OCI-LY3 (cell line): ENCODE measurements at regions not wholly inside any gene's neighbourhood (a gene's known extent, or its start where the extent isn't known, plus 50 kb on each side); places are given as distances from the start of the nearest gene placed in this dataset.

Experiments used
- H2AFZ ChIP-seq: fragments of 200-600, 300-600 bp; shearing (Covaris generic); 2 replicates; pipeline ENCODE4 v1.6.0; 2014; ENCODE audit warnings: antibody characterized with exemption, low read depth, low read length
- H3K27ac ChIP-seq: fragments of 200-600, 300-600 bp; sonication (generic); 2 replicates; pipeline ENCODE4 v1.5.1; 2014; ENCODE audit warnings: mild to moderate bottlenecking, low read length, moderate library complexity, mixed read lengths
- H3K27me3 ChIP-seq: fragments of 200-600, 300-600 bp; sonication (generic); 2 replicates; pipeline ENCODE4 v1.6.1; 2014; ENCODE audit warnings: low read depth, low read length, mixed read lengths
- H3K36me3 ChIP-seq: fragments of 200-600, 300-600 bp; sonication (generic); replicated peaks from 2 replicates; pipeline ENCODE3; 2014; ENCODE audit warnings: low read depth, low read length, mixed read lengths
- H3K4me1 ChIP-seq: fragments of 300-600, 200-600 bp; sonication (generic); 2 replicates; pipeline ENCODE4 v1.6.1; 2014; ENCODE audit warnings: low read length, mixed read lengths
- H3K4me2 ChIP-seq: fragments of 200-600, 300-600 bp; sonication (generic); 2 replicates; pipeline ENCODE4 v1.6.1; 2014; ENCODE audit warnings: low read length, mixed read lengths
- H3K4me3 ChIP-seq: fragments of 300-600, 200-600 bp; sonication (generic); 2 replicates; pipeline ENCODE4 v1.5.1; 2014; ENCODE audit warnings: antibody characterized with exemption, mild to moderate bottlenecking, low read length, moderate library complexity
- H3K79me2 ChIP-seq: fragments of 300-600, 200-600 bp; shearing (Covaris generic); 2 replicates; pipeline ENCODE4 v1.6.1; 2014; ENCODE audit warnings: mild to moderate bottlenecking, low read length, mixed read lengths
- H3K9ac ChIP-seq: fragments of 300-600, 200-600 bp; shearing (Covaris generic); 2 replicates; pipeline ENCODE4 v1.6.0; 2014; ENCODE audit warnings: mild to moderate bottlenecking, low read length, moderate library complexity
- H3K9me3 ChIP-seq: fragments of 200-600, 300-600 bp; shearing (Covaris generic); 2 replicates; pipeline ENCODE4 v1.6.1; 2014; ENCODE audit warnings: low read length, mixed read lengths; ENCODE audit not compliant: insufficient read depth
- H4K20me1 ChIP-seq: fragments of 200-600, 300-600 bp; sonication (generic); 2 replicates; pipeline ENCODE4 v1.6.1; 2016; ENCODE audit warnings: low read length, mixed read lengths; ENCODE audit not compliant: insufficient read depth
- CTCF ChIP-seq: fragments of 200-600, 300-600 bp; sonication (generic); IDR thresholded peaks from 2 replicates; pipeline ENCODE4 v1.5.1; 2014; ENCODE audit warnings: antibody characterized with exemption, low read length, low read depth
- EZH2phosphoT487 ChIP-seq: fragments of 200-600 bp; shearing (Covaris generic); IDR thresholded peaks from 2 replicates; pipeline ENCODE4 v1.6.1; 2018; ENCODE audit warnings: antibody characterized with exemption, mixed run types, low read depth

GRCh38 chr3:144054766-144055165 is 83.1 kb downstream of the DIPK2A start:
- peaks cover 45% of the 10 kb centered on the region for H3K4me1 ChIP-seq
- H3K4me2 ChIP-seq, result no peak overlapping the region
- H3K36me3 ChIP-seq, result no peaks in the 10 kb centered on the region
- no peak overlapping the region for H3K4me3 ChIP-seq
- no peaks in the 10 kb centered on the region; the same call in 1 of the 2 replicates for H3K79me2 ChIP-seq
- H3K9me3 ChIP-seq, result no peaks in the 10 kb centered on the region
- H3K27ac ChIP-seq, result no peak overlapping the region
- H3K27me3 ChIP-seq, result no peaks in the 10 kb centered on the region
- no peak for TF ChIP-seq EZH2phosphoT487
- TF ChIP-seq CTCF, result no peak
- H3K9ac ChIP-seq, result no peak overlapping the region
- no peak overlapping the region for H2AFZ ChIP-seq
- no peaks in the 10 kb centered on the region for H4K20me1 ChIP-seq

- H3K27ac ChIP-seq, result no peak overlapping the region
- no peak overlapping the region for H2AFZ ChIP-seq
- H3K27me3 ChIP-seq, result no peaks in the 10 kb centered on the region
- H4K20me1 ChIP-seq, result no peaks in the 10 kb centered on the region
- H3K4me1 ChIP-seq, result peaks cover 51% of the 10 kb centered on the region
- no peaks in the 10 kb centered on the region for H3K9me3 ChIP-seq
- no peak overlapping the region for H3K4me3 ChIP-seq
- peak overlapping the region; percentile 34 for H3K4me2 ChIP-seq
- H3K9ac ChIP-seq, result no peak overlapping the region
- no peak for TF ChIP-seq EZH2phosphoT487
- no peak for TF ChIP-seq CTCF
- peaks cover 2% of the 10 kb centered on the region; the same call in 1 of the 2 replicates for H3K79me2 ChIP-seq
- H3K36me3 ChIP-seq, result no peaks in the 10 kb centered on the region
These were observed 84.0 kb downstream of the DIPK2A start for GRCh38 chr3:144055604-144056003.

- Histone ChIP-seq H3K79me2 (peaks cover 2% of the 10 kb centered on the region; the same call in 1 of the 2 replicates), H3K27me3 (no peaks in the 10 kb centered on the region), H3K9ac (peak overlapping the region; percentile 11; the same call in 1 of the 2 replicates), H3K36me3 (no peaks in the 10 kb centered on the region), H3K4me1 (peaks cover 51% of the 10 kb centered on the region), H3K27ac (peak overlapping the region; percentile 43), H2AFZ (no peak overlapping the region), H3K4me3 (peak overlapping the region; percentile 17), H3K9me3 (no peaks in the 10 kb centered on the region), H3K4me2 (peak overlapping the region; percentile 50), H4K20me1 (no peaks in the 10 kb centered on the region)
- no peak for TF ChIP-seq EZH2phosphoT487
- no peak for TF ChIP-seq CTCF
These were observed 87.1 kb downstream of the DIPK2A start for GRCh38 chr3:144058713-144059112.

DNA sequence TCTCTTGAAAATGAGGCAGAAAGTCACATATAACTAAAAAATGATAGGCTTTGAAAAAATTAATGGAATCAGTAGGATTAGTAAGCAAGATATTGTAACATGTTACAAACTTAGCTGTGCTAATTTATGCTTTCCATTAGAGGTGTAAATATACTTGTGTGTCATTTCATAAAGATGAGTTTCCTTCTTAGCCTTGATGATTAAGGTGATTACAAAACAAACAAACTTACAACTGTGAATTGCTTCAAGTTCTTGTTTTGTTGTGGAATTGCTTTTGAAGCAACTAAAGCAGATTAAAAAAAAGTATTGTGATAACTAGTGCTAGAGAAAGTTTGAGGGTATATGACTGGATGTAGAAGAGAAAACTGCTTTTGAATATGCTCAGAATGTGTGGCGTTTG is 87.9 kb downstream of the DIPK2A start:
- peaks cover 51% of the 10 kb centered on the region for H3K4me1 ChIP-seq
- no peaks in the 10 kb centered on the region for H4K20me1 ChIP-seq
- H3K27ac ChIP-seq, result peak overlapping the region; percentile 43
- H3K27me3 ChIP-seq, result no peaks in the 10 kb centered on the region
- H3K9me3 ChIP-seq, result no peaks in the 10 kb centered on the region
- H3K9ac ChIP-seq, result peak overlapping the region; percentile 11; the same call in 1 of the 2 replicates
- peaks cover 2% of the 10 kb centered on the region; the same call in 1 of the 2 replicates for H3K79me2 ChIP-seq
- peak overlapping the region; percentile 50 for H3K4me2 ChIP-seq
- no peak overlapping the region for H2AFZ ChIP-seq
- H3K36me3 ChIP-seq, result no peaks in the 10 kb centered on the region
- peak overlapping the region; percentile 17 for H3K4me3 ChIP-seq
- no peak for TF ChIP-seq EZH2phosphoT487
- TF ChIP-seq CTCF, result no peak
